ENCODE measurements at regions not wholly inside any gene's neighbourhood (a gene's known extent, or its start where the extent isn't known, plus 50 kb on each side); places are given as distances from the start of the nearest gene placed in this dataset.

DNA sequence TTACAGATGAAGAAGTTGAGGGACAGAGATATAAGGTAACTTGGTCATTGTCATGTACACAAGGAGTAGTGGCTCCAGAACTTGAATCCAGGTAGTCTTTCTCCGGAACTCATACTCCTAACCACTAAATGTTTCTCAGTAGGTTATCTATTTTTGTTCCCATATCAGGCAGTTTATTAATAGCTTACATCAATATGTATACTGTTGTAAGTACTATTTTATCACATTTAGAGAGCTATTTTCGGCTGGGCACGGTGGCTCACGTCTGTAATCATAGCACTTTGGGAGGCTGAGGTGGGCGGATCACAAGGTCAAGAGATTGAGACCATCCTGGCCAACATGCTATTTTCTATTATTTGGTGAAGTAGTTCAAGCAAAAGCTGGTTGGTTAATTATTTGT is 415.6 kb upstream of the FBXO33 start:
- DNase-seq, result no peak

GRCh38 chr14:39847194-39847593 is 415.0 kb upstream of the FBXO33 start:
- DNase-seq, result no peak

GRCh38 chr14:39843881-39844280 is 411.6 kb upstream of the FBXO33 start:
- DNase-seq, result no peak

DNA sequence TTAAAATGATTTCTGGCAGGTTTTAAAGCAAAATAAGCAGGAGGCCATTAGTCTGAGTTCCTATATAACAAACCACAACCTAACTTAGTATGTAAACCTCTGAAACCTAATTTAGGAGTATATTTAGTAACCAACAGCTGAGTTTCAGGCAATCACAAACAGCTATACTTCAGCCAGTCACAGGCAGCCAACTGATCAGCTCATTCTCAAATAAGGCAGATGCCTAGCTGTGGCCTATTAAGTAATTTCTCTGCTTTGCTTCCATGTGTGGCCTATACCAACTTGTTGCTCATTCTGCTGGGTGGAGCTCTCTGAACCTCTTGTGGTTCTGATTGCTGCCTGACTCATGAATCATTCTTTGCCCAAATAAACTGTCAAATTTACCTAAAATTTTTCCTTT is 408.9 kb upstream of the FBXO33 start:
- no peak for DNase-seq

DNA sequence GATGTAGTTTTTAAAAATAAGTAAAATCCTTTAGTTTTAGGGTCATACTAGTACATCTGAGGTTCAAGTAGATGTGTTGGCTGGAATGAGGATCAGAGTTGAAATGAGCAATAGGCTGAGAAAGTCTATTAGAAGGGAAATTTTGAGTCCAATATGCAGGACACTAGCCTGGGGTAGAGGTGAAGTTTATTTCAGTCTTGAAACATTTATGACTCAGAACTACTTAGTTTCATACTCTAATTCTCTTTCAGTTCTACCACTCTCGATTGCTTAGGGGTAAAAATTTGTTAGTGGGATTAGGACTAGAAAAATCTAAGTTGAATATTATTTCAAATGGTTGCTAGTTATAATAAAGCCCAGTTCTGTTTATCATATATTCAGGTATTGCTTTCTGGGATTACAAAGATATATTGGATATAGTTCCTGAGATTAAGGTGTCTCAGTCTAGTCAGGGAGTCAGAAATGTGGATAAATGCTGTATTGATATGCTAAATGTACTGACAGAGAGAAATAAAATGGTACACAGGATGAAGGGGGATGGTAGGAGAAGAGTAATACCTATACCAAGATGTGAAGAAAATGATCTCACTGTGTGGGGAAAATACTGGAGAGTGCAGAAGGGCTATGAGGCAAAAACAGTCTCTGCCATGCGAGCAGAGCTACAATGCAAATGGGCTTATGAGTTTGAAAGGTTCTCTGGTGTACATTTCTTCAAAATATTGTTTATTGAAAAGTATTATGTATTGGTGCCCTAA is 395.8 kb upstream of the FBXO33 start:
- no peak for DNase-seq

DNA sequence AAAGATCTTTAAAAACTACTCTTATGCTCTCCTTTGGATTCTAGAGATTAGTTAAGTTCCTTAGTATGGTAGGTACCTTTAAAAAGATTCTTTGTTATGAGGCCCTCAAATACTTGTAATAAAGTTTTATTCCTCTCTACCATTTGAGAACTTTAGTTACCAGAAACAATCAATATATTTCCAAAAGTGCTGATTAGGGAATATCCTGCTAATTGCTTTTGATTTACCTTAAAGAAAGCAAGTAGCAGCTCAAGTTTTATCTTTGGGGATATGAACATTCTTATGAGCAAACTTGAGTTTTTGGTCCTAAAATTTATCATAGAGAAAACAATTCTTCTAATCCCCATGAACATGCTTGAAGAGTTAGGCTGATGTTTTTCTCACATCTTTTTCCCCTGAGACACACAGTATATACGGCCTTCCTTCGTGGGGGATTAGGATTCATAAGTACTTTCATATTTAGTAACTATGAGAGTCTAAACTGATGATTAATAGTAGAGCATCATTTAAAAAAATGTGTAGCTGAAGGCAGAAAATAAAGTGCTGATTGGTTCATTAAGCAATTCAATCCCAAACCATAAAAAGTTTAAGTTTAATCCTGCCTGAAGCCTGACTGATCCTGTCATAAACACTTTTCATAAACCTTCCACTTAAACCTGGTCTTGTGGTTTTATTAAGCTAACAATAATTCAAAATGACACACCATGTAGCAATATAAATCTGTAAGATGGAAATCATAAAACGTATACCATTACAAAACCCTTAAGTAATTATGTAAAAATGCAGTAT is 380.5 kb upstream of the FBXO33 start:
- DNase-seq, result no peak

DNA sequence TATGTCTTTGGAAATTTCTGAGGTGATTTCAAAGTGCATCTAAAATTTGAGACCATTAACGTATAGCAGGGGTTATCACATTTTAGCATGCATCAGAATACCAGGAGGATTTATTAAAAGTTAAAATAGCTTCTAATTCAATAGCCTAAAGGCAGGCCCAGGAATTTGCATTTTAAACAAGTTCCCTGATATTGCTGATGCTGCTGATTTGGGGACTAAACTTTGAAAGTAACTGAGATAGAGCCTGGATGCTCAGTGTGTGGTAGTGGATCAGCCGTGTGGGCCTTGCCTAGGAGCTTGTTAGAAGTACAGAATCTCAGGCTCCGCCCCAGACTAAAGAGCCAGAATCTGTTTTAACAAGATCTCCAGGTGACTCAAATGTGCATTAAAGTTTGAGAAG is 375.0 kb upstream of the FBXO33 start:
- no peak for DNase-seq

DNA sequence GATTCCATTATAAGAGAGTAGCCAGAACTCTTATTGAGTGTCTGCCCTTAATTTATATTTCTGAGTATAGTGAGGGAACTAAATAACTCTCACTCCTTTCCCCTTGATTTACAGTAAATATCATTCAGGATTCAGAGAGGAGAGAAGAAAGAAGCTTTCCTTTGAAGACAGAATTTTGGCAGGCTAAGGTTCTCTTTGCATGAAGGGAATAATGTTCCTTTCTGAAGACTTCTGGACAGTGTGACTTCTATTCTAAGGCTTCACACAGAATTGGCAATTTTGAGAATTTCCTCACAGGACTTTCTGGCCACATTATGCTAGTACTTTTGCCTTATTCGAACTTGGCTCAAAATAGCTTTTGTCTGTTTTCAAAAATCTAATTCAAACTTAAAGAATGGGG is 352.2 kb upstream of the FBXO33 start:
- no peak for DNase-seq

DNA sequence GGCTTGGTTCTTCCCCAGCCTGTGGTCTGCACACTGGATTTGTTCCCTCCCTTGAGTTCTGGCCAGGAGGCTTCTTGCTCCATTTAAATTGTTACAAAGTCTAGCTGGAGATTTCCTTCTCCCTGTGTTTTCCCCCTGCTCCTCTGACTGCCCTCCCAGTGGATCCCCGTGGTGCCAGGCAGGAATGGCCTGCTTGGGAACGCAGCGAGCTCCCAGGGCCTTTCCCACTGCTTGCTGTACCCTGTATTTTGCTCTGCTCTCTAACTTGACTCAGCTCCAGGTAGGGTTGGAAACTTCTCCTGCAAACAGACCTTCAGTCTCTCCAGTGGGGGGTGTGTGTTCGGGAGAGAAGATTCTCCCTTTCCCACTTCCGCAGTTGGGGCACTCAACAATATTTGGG is 349.2 kb upstream of the FBXO33 start:
- no peak for DNase-seq

GRCh38 chr14:39773387-39774126 is 341.3 kb upstream of the FBXO33 start:
- no peak for DNase-seq

GRCh38 chr14:39772627-39773026 is 340.4 kb upstream of the FBXO33 start:
- DNase-seq, result no peak

DNA sequence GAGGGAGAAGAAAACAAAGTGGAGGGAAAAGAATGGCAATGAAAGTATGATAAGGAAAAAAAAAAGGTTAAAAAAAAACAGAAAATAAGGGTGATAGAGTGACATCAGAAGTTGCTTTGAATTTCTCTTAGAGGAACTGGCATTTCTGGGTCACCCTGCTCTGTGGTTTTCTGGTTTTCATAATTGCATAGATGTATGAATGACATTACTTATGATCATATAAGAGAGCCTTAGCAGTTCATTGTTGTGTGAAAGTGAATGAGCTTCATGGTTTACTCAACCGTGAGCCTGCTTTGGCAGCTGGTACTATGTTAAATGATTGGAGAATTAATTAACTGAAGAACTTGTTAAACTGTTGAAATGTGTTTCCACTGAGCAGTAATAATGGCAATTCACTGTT is 336.4 kb upstream of the FBXO33 start:
- DNase-seq, result no peak

DNA sequence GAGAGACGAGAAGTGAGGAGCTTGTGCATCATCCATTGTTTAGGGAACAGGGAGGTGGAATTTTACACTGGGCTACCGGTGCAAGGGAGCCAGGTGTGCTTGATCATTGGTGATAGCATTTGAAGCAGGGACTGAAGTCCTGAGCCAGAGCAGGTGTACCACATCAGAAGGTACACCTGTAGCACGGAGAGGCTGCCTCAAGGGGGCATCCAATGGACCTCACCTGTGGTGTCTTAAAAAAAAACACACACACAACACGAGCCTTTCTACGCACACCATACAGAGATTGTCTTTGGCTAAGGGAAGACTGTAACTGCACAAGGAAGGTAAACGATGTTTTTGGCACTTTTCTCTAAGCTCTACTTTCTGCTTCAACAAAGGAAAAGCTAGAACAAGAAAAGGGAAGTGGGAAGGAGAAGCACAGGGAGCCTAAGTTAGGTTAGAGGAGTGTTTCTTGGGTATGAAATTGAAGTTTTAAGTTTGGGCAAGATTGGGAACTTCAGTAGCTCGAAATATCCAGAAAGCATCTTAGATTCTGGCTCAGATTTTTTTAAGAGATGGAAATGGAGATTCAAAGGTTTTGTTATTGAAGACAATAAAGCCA is 334.3 kb upstream of the FBXO33 start:
- no peak for DNase-seq

- no peak for DNase-seq
Observed at GRCh38 chr14:39765676-39766075, 333.4 kb upstream of the FBXO33 start.

GRCh38 chr14:39763402-39763890 is 331.2 kb upstream of the FBXO33 start:
- DNase-seq, result no peak

GRCh38 chr14:39762576-39763401 is 330.6 kb upstream of the FBXO33 start:
- DNase-seq, result peak in 1 of 2 donors; percentile 22

DNA sequence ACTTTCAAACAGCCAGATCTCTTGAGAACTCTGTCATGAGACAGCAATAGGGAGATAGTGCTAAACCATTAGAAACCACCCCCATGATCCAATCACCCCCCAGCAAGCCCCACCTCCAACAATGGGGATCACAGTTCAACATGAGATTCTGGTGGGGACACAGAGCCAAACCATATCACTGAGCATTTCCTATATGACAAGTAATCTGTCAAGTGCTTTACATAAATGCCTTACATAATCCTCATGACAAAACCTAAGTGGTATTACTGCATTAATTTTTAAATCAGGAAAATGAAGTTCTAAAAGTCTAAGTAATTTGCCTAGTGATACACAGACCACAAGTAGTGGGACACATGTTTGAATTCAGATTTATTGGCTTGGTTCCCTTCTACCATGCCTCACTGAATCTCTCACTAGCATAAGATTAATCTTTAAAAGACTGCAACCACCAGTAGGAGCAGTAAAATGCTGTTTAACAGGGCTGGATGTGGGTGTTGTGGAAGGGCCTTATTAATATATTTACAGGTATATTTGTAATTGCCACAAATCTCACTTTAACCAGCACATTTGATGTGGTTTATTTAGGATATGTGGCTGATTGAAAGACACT is 323.1 kb upstream of the FBXO33 start:
- no peak for DNase-seq

DNA sequence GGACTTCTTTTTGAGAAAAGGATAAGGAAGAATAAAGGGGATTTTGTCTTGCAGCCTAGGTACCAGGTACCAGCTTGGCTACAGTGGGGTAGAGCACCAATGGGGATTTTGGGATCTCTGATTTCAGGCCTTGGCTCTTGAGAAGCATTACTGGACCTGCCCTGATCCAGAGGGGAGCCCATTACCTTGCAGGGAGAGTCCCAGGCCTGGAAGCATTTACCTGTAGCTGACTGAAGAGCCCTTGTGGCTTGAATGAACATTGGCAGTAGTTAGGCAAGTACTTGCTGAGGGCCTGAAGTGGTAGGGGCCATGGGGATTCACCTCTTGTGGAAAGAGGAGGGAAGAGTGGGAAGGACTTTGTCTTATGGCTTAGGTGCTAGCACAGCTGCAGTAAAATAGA is 308.2 kb upstream of the FBXO33 start:
- DNase-seq, result no peak

- peak; percentile 7 to 20 for DNase-seq
Observed at GRCh38 chr14:39739796-39740195, 307.6 kb upstream of the FBXO33 start.

- no peak for DNase-seq
Observed at GRCh38 chr14:39734306-39734705, 302.1 kb upstream of the FBXO33 start.

DNA sequence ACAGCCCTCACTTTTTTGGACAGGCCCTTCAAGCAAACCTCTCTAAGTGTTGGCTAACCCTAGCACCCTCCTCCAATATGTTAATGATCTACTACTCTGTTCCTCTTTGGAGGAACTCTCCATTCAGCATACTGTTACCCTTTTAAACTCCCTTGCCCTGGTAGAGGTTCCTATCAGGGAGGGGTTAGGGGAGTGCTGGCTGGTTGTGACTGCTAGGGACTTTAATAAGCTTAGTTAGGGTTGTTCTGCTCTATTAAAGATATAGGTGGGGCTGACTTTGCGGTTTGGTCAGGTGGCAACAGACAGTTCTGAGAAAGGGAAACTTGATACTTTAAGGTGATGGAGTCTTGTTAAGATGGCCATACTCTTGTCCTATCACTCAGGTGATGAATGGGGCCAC is 301.5 kb upstream of the FBXO33 start:
- DNase-seq, result no peak

GRCh38 chr14:39731912-39732311 is 299.7 kb upstream of the FBXO33 start:
- no peak for DNase-seq
